ENCODE measurements at regions not wholly inside any gene's neighbourhood (a gene's known extent, or its start where the extent isn't known, plus 50 kb on each side); places are given as distances from the start of the nearest gene placed in this dataset.

GRCh38 chr3:22893644-22894325, 309.3 kb upstream of the UBE2E2 start:
- H3K4me3 ChIP-seq: no peak overlapping the region
- H3K27ac ChIP-seq: no peak overlapping the region
- TF ChIP-seq CTCF (IDR thresholded peaks at IDR 0.05): no peak
- DNase-seq (ENCODE audit: low spot score): no peak

GRCh38 chr3:22894865-22895264, 308.3 kb upstream of the UBE2E2 start:
- TF ChIP-seq CTCF (IDR thresholded peaks at IDR 0.05): no peak
- no peak overlapping the region for H3K27ac ChIP-seq

DNA sequence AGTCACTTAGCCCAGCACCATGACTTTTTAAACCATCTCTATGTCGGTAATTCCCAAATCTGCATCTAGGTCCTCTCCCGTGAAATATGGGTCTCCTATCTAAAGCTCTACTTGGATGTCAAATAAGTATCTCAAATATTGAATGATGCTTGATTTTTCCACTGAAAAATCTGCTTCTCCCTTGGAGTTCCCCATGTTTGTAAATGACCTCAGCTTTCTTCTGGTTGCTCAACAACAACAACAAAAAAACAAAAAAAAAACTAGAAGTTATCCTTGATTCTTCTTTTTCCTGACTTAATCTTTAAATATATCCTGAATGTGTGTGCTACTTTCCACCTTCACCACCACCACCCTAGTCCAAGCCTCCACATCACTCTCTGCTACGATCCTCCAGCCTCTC, 307.5 kb upstream of the UBE2E2 start:
- H3K4me3 ChIP-seq: no peak overlapping the region
- H3K27ac ChIP-seq: no peak overlapping the region
- no peak for DNase-seq (ENCODE audit: low spot score)
- no peak for TF ChIP-seq CTCF (IDR thresholded peaks at IDR 0.05)

More at GRCh38 chr3:22894865-22895264, 308.3 kb upstream of the UBE2E2 start:
- no peak overlapping the region for H3K4me3 ChIP-seq
- DNase-seq (ENCODE audit: low spot score): no peak

- no peak overlapping the region for H3K27ac ChIP-seq
- TF ChIP-seq CTCF (IDR thresholded peaks at IDR 0.05): no peak
- no peak overlapping the region for H3K4me3 ChIP-seq
- no peak for DNase-seq (ENCODE audit: low spot score)
Observed at GRCh38 chr3:22898558-22898957, 304.6 kb upstream of the UBE2E2 start.

- TF ChIP-seq CTCF (IDR thresholded peaks at IDR 0.05): no peak
- Histone ChIP-seq H3K27ac (no peak overlapping the region), H3K4me3 (no peak overlapping the region)
- no peak for DNase-seq (ENCODE audit: low spot score)
Observed at GRCh38 chr3:22899441-22899840, 303.7 kb upstream of the UBE2E2 start.

DNA sequence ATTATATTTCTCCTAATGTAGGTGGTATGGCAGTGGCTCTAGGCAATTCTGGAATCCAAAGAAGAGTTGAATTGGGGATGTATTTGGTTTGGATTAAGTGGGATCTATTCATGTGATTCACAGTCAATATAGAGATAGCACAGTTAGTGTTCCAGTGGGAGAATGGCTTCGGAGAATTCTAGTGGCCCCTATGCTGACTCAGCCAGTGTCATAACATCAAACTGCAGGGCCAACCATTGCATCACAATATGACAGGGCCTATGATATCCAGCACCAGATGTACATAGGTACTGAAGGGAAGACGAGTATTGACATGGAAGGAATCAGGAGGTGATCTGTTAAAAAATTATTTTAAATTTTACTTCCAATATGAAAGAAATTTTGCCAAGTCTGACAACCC, 302.8 kb upstream of the UBE2E2 start:
- no peak for TF ChIP-seq CTCF (IDR thresholded peaks at IDR 0.05)
- Histone ChIP-seq H3K4me3 (no peak overlapping the region), H3K27ac (no peak overlapping the region)
- DNase-seq (ENCODE audit: low spot score): no peak

DNA sequence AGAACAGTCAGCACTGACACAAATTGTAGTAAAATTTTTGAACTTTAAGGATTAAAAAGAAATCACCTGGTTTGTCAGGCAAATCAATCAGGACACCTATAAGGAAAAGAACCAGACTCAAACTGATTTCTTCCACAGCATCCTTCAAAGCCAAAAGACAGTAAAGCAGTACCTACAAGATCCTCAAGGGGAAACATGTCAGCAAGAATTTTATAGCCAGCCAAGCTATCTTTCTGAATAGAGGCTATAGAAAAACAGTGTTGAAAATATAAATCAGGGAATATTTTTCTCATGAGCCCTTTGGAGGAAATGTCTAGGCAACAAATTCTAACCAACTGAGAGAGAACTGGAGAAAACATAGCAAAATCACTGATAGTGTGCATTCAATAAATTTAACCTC, 301.4 kb upstream of the UBE2E2 start:
- no peak overlapping the region for H3K27ac ChIP-seq
- no peak for TF ChIP-seq CTCF (IDR thresholded peaks at IDR 0.05)
- DNase-seq (ENCODE audit: low spot score): no peak
- no peak overlapping the region for H3K4me3 ChIP-seq
